OCI-LY3 (cell line): ENCODE measurements at regions not wholly inside any gene's neighbourhood (a gene's known extent, or its start where the extent isn't known, plus 50 kb on each side); places are given as distances from the start of the nearest gene placed in this dataset.

Source experiments
- EZH2phosphoT487 ChIP-seq: fragments of 200-600 bp; shearing (Covaris generic); IDR thresholded peaks from 2 replicates; pipeline ENCODE4 v1.6.1; 2018; ENCODE audit warnings: antibody characterized with exemption, mixed run types, low read depth
- TF ChIP-seq, protein P1 (sequence below): fragments of 200-600, 300-600 bp; sonication (generic); IDR thresholded peaks from 2 replicates; pipeline ENCODE4 v1.5.1; 2014; ENCODE audit warnings: antibody characterized with exemption, low read length, low read depth

DNA sequence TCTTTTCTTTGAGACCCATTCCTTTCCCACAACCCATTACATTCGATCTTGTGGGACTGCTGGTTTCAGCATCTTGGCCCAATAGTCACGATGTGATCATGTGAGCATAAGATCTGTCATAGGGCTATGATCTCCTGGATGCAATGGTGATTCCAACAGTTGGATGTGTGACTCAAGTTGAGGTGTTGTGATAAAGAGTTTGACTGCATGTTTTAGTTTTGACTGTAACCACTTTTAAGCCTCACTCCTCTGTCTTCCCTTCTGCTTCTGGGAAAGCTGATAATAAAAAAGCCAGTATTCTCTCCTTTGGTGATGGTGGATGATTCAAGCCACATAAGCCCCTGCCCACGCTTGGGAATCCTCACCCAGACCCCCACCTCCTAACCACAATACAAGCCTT lies 117.0 kb upstream of the ASCC3 start:
- TF ChIP-seq, protein P1, sequence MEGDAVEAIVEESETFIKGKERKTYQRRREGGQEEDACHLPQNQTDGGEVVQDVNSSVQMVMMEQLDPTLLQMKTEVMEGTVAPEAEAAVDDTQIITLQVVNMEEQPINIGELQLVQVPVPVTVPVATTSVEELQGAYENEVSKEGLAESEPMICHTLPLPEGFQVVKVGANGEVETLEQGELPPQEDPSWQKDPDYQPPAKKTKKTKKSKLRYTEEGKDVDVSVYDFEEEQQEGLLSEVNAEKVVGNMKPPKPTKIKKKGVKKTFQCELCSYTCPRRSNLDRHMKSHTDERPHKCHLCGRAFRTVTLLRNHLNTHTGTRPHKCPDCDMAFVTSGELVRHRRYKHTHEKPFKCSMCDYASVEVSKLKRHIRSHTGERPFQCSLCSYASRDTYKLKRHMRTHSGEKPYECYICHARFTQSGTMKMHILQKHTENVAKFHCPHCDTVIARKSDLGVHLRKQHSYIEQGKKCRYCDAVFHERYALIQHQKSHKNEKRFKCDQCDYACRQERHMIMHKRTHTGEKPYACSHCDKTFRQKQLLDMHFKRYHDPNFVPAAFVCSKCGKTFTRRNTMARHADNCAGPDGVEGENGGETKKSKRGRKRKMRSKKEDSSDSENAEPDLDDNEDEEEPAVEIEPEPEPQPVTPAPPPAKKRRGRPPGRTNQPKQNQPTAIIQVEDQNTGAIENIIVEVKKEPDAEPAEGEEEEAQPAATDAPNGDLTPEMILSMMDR = no peak
- TF ChIP-seq EZH2phosphoT487 = no peak
